Activated CD8-positive, alpha-beta memory T cell treated with anti-CD3 and anti-CD28 coated beads, Interleukin-2, amount 50 U/mL, for 24 hours (primary cell): ENCODE measurements at regions not wholly inside any gene's neighbourhood (a gene's known extent, or its start where the extent isn't known, plus 50 kb on each side); places are given as distances from the start of the nearest gene placed in this dataset.

Source experiments
- DNase-seq: peaks from one replicate; pipeline ENCODE4 v3.0.0-alpha.2; 2020; ENCODE audit errors: extremely low read depth

DNA sequence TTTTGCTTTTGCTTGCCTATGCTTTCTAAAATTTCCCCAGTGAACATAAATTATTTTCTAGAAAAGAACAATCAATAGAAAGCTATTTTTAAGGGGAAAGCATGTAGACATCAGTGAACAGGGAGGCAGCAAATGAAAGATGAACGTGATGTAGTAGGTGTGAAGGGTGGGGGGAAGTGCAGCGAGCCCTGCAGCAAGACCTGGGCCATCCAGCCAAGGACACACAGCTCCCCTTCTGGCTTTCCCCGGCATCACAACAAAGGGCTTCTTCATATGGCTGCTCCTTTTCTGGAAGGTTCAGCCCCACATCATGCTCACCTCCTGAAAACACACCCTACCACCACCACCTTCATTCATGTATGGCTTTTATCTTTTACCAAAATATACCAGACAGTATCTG lies 109.2 kb upstream of the ETS2 start:
- no peak for DNase-seq

DNA sequence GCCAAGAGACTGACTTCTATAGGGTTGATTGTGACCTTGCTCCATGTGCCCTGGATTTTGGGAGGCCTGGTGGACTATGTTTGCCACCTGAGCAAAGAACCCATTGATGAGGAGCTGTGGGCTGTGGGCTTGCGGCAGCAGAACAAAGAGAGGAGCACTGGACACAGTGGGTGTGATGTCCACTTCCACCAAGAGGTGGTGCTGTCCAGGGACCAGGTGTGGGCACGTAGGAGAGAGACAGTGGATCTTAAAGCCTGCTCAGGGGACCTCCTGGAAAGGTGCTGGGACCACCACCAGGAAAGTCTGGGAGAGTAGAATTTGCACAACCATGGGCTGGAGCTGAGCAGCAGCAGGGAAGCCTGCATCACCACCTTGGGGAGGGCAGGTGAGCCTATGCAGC lies 106.7 kb upstream of the ETS2 start:
- no peak for DNase-seq

DNA sequence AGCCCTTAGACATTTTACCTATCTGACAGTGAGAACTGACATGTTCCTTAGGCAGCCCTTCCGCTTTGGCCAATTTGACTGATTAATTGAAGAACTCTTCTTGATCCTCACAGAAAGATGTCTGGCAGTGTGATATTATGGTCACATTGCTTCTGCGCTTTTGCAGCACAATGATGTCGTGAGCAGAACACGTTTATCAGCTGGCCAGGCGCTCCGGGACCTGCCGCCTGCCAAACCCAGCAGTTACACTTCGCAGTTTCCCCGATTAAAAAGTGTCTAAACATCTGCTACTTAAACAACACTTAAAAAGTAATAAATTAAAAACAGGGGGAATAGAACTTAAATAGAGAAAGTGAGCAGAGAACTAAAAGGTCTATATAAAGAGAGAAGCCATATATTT lies 103.5 kb upstream of the ETS2 start:
- no peak for DNase-seq

DNA sequence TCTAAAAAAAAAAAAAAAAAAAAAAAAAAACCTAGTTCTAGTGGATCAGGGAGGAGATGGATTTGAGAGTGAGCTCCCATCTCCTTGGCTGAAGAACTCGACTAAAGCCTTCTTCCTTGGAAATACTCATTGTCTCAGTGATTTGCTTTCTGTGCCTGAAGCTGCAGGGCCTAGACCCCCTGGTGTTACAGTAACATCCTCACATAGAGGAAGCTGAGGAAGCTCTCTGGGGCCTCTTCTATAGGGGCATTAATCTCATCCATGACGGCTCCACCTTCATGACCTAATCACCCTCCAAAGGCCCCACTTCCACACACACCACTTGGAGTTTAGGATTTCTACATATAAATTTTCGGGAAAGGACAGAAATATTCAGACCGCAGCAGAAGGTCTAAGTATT lies 95.9 kb upstream of the ETS2 start:
- no peak for DNase-seq

DNA sequence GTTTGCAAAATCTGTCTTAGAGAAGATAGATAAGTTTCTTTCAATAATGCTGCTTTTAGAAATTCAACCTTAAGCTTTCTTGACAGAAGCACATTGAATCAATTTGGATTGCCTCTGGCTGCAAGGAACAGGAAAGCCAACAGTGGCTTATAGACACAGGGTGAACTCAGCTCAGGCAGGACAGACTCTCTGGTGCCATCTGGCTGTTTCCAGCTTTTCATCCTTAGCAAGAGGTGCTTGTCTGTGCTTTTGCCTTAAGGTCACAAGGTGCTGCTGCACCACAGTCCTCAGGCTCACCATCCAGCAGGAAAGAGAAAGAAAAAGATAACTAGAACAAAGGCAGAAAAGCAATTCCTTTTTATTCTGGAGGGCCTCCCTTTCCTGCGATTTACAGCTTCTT lies 93.7 kb upstream of the ETS2 start:
- no peak for DNase-seq

DNA sequence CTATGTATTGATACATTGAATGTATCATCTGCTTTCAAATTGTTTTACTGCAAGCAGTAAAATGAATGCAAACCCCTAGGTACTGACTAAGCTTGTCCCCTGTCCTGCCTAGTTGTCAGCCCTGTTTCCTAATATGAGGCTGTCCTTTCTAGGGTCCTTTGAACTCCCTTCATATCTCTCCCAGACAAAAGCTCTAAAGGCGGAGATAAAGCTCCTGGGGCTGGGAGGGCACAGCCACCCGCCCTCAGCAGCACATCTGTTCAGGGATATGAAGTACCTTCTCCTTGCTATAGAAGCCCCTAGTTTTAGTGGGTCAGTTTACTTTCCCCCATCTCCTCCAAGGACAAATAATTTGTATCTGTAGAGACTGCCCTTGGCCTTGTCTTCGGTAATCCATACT lies 93.1 kb upstream of the ETS2 start:
- DNase-seq, result no peak

DNA sequence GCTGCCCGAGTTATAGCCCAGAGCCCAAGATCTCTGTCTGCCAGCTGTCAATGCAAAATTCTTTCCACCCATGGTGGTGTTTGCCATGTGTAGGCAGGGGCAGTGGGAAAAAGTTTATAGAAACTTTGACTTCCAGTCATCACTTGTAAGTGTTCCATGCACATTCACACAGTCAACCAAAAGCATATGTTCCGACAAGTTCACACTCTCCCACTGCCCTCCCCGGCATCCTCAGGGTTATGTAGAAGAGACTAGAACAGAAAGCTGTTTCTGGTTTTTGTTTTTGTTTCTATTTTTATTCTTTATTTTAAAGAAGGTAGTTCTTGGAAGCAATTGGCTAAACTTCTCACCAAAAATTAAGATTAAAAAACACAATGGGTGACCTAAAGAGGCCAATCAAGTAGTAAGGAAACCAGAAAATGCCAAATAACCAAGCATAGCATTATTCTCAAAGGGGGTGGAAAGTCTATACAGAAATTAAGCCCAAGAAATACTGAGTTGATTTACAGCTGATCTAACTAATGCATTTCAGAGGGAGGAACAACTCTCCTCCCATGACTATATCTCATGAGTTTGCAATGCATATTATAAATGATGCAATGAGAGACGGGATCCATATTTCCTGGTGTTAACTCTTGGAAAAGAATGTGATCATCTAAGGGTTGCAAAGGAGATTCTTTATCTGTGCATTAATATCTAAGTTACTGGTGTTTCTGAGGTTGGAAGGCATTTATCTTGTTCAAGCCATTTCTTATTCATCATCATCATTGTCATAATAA lies 91.5 kb upstream of the ETS2 start:
- no peak for DNase-seq

DNA sequence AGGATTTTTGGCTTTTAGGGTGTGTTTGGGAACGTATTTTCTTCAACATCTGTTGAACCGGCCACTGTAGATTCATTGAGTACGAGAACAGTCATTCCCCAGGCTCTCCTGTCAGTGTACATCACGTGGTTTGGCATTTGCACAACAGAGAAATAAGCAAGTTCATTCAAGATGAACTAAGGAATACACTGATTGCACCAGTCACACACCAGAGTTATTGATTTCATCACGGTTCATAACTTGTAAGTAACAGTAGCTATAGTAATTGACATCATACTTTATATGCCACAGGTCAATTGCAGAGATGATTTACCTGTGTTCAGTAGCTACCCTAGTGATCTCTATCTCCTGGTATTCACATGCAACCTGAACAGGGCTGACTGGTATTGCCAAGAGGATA lies 90.7 kb upstream of the ETS2 start:
- DNase-seq, result no peak

DNA sequence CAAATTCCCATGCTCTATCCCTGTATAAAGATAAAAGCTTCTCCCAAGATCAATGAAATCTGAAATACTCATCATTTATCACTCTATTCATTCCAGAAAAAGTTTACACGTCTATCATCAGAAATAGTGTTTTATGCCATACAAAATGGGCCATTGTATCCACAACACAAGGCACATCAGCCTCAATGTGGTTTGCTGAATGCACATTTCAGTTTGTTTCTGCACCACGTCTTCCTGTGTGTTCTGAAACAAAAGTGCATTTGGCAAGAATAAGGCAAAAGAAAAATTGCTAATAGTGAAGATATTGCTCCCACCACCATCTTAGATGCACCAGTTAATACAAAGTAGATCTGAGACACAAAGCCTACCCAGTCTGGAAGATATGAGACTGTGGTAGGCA lies 89.6 kb upstream of the ETS2 start:
- no peak for DNase-seq

DNA sequence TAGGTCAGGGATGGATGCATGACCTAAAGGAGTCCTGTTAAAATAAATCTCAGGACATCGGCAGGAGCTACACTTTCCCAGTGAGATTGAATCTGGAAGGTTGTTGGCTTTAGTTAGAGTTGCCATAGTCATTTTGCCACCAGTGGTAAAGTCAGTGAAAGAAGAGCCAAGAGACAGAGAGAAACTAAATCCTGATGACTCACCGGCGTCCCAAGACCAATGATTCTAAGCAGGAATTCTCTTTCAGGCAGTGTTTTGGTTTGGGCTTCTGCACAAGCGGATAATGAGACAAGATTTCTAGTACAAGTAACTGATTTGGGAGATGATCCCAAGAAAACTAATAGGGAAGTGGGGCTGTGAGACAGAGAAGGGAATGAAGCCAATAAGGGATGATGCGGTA lies 88.8 kb upstream of the ETS2 start:
- DNase-seq, result no peak

DNA sequence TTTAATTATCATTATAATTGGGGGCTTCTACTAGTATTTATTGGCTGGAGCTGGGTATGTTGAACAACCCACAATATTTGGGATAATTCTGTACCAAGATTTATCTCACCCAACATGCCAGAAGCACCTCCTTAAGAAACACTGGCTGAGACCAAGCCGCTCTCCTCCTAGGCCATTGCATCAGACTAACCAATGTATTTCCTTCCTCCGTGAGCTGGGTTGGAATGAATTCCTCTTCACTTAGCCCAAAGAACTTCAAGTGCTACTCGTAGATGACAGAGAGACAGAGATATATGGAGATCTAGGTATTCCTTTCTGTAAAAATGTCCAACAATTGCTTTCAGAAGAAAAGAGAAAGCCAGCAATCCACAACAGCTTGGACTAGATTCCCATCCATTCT lies 87.2 kb upstream of the ETS2 start:
- no peak for DNase-seq

DNA sequence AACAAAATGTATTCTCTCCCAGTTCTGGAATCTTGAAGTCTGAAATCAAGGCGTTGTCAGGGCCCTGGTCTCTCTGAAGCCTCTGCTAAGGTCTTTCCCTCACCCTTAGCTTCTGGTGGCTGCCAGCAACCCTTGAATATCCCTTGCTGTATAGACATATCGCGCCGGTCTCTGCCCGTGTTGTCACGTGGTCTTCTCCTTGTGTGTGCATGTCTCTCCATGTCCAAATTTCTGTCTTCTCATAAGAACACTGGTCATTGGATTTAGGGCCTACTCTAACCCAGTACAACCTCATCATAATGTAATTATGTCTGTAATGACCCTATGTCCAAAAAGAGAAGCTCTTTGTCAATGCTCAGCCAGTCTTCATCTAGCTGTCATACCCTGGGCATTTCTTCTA lies 85.7 kb upstream of the ETS2 start:
- no peak for DNase-seq

DNA sequence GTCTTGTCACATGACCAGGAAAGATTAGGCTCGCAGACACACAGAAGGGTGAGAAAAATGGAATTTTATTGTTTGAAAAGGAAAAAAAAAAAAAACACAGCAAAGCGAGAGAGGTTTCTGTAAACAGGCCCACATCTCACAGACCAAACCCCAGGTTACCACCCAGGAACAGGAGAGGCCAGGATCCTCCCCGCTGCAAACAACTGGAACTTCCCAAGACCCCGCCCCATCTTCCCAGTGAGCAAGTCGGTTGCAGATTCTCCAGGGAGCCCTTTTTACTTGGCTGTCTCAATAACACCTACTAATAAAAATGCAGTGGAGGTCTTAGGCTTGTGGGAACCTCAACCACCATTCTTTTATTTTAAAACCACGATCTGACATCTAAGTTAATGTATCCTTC lies 84.7 kb upstream of the ETS2 start:
- no peak for DNase-seq

DNA sequence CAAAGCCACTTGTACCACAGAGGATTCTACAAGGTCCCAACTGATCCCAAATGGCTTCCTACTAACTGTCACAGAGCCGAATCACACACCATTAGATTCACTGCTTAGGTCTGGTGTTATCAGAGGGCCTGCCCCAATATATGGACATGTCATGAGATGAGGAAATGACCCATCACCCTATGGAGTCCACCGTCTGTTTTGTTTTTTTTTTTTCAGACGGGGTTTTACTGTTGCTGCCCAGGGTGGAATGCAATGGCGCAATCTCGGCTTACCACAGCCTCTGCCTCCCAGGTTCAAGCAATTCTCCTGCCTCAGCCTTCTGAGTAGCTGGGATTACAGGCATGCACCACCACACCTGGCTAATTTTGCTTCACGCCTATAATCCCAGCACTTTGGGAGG lies 83.8 kb upstream of the ETS2 start:
- no peak for DNase-seq

DNA sequence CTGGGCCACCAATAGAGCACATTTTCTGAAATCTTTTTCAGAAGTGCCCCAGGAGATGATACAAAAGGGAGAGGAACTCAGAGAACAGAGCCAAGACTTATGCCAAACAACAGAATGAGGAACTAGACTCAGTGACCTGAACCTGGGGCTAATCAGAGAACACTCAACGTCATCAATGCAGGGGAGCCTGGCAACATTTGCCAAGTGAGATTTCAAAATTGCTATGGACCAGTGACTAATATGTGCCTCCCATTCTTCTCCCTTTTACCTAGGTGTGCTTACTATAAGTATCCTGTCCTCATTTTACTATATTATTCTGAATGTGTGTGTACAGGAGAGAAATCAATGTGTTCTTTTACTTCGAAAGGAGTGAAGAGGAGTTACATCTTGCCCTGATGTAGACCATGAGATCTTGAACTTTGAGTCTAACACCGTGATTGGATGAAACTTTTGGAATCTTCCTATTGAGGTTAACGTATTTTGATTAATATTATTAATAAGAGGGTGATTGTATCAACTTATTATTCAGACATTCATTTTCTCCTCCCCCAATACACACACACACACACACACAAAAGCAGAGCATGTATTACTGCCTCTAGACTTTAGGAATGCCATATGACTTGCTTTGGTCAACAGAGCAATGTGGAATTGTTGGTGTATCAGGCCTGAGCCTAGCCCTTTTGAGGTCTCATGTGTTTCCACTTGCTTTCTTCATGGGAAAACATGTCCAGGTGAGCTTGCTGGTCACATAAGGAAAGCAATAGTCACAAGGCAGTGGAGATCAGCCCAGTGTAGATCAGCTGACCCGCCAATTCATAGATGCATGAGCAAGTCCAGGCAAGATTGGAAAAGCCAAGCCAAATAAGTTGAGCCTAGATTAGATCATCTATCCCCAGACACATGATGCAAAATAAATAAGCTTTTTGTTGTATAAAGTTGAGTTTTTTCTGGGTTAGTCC lies 80.3 kb upstream of the ETS2 start:
- DNase-seq, result no peak

DNA sequence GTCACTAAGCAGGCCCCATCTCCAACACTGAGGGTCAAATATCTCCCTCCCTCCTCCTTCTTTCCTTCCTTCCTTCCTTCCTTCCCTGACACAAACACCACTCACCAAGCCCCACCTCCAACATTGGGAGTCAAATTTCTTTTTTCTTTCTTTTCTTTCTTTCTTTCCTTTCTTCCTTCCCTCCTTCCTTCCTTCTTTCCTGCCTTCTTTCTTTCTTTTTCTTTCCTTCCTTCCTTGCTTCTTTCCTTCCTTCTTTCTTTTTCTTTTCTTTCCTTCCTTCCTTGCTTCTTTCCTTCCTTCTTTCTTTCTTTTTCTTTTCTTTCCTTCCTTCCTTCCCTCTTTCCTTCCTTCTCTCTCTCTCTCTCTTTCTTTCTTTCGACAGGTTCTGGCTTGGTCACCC lies 79.2 kb upstream of the ETS2 start:
- DNase-seq, result no peak

DNA sequence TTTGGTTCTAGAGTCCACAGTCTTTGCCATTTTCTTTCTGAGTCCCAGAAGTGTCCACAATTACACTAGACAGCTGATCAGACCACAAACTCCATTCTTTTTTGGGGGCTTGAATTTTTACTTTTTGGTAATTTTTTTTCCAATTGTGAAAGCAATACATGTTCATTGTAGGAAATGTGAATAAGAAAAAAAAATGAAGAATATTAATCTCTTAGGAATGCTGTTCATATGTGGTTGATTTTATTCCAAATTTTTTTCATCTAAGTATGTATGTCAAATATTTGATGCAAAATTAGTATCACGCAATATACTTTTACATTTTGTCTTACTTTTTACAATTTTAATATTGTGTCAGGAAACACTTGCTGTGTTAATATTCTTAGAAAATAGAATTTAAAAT lies 76.4 kb upstream of the ETS2 start:
- no peak for DNase-seq

DNA sequence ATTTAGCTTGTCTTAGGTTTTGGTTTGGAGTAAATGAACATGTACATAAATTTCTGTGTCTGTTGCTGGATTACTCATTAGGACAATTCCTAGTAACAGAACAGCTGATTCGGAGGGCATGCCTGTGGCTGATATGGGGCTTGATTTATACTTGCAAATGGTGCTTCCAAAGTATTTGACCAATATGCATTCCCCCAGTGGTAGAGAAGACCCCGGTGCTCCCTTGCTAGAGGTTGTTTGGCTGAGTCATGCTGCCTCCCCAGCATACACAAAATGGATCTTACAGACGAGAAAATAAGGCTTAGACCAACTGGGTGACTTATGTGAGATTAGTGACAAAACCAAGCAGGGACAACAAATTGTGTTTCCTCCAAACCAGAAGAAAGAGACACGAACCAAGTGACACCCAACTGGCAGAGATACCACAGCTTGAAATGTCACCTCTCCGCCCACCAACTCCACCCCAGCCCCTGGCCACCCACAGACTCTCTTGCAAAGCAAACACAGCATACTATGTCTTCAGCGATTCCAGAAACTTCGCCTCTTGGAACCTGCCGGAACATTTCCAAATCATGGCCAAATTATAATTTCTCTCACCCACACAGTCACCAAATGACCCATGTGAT lies 75.9 kb upstream of the ETS2 start:
- DNase-seq, result no peak

DNA sequence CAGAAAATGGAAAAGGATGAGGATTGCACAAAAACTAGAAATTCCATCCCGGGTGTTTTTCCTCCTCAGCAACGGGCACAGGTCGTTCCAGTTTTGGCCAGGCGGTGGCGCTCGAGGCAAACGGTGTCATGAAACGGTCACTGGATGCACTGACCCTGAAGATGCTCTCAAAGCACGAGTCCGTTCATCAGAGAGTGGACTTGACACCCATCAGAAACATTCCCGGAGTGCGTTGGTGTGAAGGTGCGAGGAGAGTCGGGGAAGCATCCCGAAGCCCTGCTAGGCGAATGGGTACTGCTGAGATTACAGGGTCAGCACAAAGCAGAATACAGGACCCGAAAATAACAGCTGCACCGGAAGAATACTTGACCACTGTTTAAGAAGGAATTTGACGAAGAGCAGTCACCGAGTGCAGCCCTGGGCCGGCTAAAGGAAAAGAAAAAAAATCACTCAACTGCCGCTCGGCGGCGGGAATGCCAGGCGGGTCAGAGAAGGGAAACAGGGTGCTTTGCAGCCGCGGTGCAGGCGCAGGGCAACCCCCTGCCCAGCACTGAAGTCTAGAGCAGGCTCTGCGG lies 71.7 kb upstream of the ETS2 start:
- DNase-seq, result peak; percentile 43

DNA sequence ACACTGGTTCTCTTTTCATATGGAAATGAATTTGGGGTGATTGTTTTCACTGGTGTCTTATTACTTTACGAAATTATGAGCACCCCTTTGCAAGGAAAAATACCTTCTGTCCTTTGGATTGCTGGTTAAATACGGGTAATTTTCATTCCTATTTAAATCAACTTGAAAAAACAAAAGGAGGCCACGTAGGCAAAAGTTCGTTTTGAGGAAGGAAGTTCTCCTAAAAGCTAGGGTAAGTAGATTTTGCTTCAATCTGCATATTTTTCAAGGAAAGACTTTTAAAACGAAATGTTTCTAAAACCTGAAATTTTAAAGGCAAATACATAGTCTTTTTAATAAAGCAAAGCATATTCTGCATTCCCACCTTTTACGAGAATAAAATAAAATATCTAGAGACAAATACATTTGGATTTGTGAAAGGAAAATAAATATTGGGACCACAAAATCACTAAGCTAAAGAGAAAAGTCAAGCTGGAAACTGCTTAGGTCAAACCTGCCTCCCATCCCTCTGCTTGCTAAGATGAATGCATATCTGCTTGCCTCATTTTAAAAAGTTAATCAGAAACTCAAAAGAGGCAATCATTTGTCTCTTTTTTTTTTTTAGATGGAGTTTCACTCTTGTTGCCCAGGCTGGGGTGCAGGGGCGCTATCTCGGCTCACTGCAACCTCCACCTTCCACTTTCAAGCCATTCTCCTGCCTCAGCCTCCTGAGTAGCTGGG lies 70.9 kb upstream of the ETS2 start:
- DNase-seq, result no peak

DNA sequence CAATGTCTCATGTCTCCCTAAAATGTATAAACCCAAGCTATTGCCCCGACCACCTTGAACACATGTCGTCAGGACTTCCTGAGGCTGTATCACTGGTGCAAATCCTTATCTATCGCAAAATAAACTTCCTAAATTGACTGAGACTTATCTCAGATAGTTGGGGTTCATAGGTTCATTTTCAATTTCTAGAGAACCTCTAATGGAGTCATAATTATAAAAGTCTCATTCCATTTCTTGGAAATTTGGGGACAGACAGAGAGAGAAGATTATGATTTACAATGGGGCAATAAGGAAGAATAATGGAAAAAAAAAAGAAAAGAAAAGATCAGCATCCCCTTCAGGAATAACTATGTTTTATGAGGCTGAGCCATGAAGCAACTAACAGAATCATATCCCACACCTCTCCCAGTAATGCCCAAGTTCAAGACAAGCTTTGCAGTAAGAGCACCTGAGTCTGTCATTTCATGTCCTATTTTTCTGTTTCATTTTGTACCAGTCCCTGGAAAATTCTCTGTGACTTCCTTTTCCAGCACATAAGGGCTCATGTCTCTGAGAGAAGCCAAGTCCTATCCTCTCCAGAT lies 70.0 kb upstream of the ETS2 start:
- no peak for DNase-seq
